DMS153 treated with DMSO at 0.1 percent for 48 hours (cell line): ENCODE measurements at regions not wholly inside any gene's neighbourhood (a gene's known extent, or its start where the extent isn't known, plus 50 kb on each side); places are given as distances from the start of the nearest gene placed in this dataset.
"Not testable (repeated sequence)": the region's sequence is repeated elsewhere in the genome, so short reads cannot be mapped to it uniquely, and the experiment has no call there.

Experiments used
- DNase-seq: peaks from one replicate; lab custom pipeline; 2025; ENCODE audit not compliant: unreplicated experiment; lab: John Stamatoyannopoulos, UW

GRCh38 chr5:68834491-68834981, 259.3 kb upstream of the SLC30A5 start:
- no peak for DNase-seq

GRCh38 chr5:68838157-68838718, 255.6 kb upstream of the SLC30A5 start:
- no peak for DNase-seq

GRCh38 chr5:68839019-68839552, 254.7 kb upstream of the SLC30A5 start:
- no peak for DNase-seq

GRCh38 chr5:68843624-68844364, 250.0 kb upstream of the SLC30A5 start:
- DNase-seq: no peak

- DNase-seq: no peak
These were observed 248.7 kb upstream of the SLC30A5 start for GRCh38 chr5:68845131-68845530.

- DNase-seq: no peak
These were observed 247.0 kb upstream of the SLC30A5 start for GRCh38 chr5:68846828-68847227.

GRCh38 chr5:68848091-68848490, 245.7 kb upstream of the SLC30A5 start:
- no peak for DNase-seq

GRCh38 chr5:68849103-68849502, 244.7 kb upstream of the SLC30A5 start:
- no peak for DNase-seq

- no peak for DNase-seq
These were observed 243.9 kb upstream of the SLC30A5 start for GRCh38 chr5:68849906-68850305.

GRCh38 chr5:68861099-68861498, 232.7 kb upstream of the SLC30A5 start:
- no peak for DNase-seq

GRCh38 chr5:68862560-68862959, 231.3 kb upstream of the SLC30A5 start:
- no peak for DNase-seq

GRCh38 chr5:68865192-68865591, 228.6 kb upstream of the SLC30A5 start:
- DNase-seq: not testable (repeated sequence)

- DNase-seq: no peak
These were observed 221.6 kb upstream of the SLC30A5 start for GRCh38 chr5:68872088-68872839.

GRCh38 chr5:68873198-68873597, 220.6 kb upstream of the SLC30A5 start:
- DNase-seq: no peak

- no peak for DNase-seq
These were observed 218.5 kb upstream of the SLC30A5 start for GRCh38 chr5:68875351-68875750.

GRCh38 chr5:68883436-68883835, 210.4 kb upstream of the SLC30A5 start:
- no peak for DNase-seq

- DNase-seq: no peak
These were observed 209.6 kb upstream of the SLC30A5 start for GRCh38 chr5:68884144-68884754.

- no peak for DNase-seq
These were observed 208.9 kb upstream of the SLC30A5 start for GRCh38 chr5:68884883-68885282.

GRCh38 chr5:68886814-68887213, 207.0 kb upstream of the SLC30A5 start:
- DNase-seq: no peak

GRCh38 chr5:68891718-68892117, 202.1 kb upstream of the SLC30A5 start:
- DNase-seq: no peak

- no peak for DNase-seq
These were observed 199.1 kb upstream of the SLC30A5 start for GRCh38 chr5:68894673-68895072.
